Activated T-cell treated with anti-CD3 and anti-CD28 coated beads, Interleukin-2, amount 50 U/mL, for 48 hours (primary cell): ENCODE measurements at regions not wholly inside any gene's neighbourhood (a gene's known extent, or its start where the extent isn't known, plus 50 kb on each side); places are given as distances from the start of the nearest gene placed in this dataset.
"Not testable (repeated sequence)": the region's sequence is repeated elsewhere in the genome, so short reads cannot be mapped to it uniquely, and the experiment has no call there.

Experiments
- DNase-seq, 2 experiments: peaks; one replicate each; pipeline ENCODE4 v3.0.0-alpha.2; 2020

DNA sequence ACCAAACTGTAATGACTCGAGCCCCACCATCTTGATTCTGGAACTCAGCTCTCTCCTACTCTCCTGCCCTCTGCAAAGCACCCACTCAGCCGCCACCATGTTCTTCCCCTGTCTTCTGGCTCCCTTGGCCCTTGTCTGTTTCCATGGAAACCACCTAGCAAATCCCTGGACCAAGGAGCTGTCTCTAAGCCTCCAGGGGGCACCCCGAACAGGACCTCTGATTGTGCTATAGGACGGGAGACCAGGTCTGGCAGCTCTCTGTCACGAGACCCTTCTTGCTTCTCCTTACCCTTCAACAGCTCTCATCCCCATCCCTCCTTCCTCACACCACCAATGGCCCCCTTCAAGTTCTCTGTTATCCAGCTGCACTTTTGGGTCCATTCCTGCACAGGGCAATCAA lies 277.7 kb upstream of the ZNF507 start:
- no peak for DNase-seq

DNA sequence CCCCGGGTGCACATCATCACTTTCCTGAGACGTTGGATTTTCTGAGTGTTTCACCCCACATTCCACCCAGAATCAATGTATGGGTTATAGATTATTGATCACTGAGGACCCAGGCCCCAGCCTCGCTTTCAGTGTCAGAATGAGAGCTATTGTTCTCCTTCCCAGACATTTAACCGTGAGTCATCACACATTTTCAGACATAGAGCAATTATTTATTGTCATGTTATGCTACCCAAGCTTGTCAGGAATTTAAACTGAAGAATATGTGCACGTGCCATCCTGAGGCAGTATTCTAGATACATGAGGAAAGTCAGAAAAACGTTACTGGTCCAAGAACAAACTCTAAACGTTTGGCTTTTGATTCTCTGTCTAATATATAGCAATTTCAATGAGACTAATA lies 276.6 kb upstream of the ZNF507 start:
- no peak for DNase-seq

DNA sequence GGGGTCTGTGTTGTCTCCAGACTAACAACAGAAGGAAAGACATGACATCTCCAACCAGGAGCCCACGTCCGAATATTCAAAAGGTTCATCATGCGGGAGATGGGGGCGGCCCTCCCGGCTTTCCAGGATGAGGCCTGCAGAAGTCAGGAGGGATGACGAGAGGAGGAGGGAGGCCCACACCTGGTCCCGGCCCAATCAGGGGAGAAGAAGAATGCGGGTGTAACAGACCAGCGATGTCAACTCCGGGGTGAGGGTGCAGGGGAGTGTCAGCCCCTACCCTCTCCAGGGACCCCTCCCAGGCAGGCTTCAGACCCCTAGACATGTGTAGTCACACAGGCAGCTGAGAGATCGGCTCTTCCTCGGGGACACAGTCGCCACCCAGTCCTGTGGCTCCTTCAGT lies 275.3 kb upstream of the ZNF507 start:
- no peak for DNase-seq

DNA sequence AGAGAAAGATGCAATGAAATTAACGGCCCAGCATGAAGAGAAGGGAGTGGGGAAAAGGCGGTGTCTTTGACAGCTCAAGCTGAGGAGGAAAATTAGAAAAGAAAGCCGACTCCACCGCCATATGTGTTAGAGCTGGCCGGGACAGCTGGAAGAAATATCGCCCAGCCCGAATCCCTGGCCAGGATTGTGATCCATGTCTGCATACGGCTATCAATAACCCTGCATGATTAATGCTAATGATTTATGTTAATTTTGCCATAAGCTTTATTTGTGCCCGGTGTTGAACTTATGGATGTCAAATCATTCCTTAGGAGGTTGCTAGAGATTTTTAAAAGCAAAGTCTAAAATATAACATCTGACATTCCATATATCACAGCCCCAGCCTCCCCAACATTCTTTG lies 263.4 kb upstream of the ZNF507 start:
- DNase-seq = no peak

DNA sequence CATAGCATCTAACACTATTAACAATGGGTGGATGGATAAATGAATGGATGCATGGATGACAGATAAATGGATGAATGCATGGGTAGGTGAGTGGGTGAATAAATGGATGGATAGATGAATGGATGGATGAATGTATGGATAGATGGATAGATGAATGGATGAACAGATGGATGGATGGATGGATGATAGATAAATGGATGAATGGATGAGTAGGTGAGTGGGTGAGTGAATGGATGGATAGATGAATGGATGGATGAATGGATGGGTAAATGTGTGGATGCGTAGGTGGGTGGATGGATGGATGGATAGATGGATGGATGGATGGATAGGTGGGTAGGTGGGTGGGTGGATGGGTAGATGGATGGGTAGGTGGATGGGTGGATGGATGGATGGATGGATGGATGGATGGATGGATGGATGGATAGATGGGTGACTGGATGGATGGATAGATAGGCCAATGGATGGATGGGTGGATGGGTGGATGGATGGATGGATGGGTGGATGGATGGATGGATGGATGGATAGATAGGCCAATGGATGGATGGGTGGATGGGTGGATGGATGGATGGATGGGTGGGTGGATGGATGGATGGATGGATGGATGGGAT lies 260.6 kb upstream of the ZNF507 start:
- DNase-seq = not testable (repeated sequence)

DNA sequence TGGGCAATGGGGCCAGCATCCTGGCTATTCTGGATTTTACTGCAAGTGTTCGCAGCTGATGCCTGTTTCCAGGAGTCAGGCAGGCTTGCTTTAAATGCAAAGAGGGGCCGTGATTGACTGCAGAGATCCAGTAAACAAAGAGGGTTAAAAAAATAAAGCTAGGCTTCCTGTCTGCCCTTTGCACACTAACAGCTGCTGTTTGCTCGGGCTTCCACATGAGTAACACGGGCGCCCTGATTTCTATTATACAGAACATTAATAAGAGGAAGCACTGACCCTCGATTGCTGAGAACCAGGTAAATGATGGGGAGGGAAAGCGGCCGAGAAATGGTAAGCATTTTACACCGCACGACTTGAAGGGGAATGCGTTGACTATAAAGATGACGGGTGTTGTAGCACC lies 254.2 kb upstream of the ZNF507 start:
- DNase-seq = no peak

DNA sequence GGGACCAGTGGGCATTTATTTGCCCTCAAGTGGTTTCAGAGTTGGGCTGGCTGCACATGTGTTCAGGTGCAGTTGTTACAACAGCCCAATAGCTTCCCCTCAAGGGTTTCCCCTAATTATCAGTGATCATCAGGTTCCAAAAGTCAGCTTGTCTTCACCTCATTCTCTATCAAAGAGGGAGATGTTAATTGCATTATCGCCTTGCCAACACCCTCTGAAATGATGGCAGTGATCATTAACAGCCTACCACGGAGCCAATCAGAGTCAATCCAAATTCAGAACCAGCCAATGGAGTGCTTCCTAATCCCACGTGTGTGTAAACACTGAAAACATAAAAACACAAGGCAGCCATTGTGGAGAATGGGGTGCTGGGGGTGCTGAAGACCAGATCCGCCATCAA lies 248.4 kb upstream of the ZNF507 start:
- DNase-seq = no peak

DNA sequence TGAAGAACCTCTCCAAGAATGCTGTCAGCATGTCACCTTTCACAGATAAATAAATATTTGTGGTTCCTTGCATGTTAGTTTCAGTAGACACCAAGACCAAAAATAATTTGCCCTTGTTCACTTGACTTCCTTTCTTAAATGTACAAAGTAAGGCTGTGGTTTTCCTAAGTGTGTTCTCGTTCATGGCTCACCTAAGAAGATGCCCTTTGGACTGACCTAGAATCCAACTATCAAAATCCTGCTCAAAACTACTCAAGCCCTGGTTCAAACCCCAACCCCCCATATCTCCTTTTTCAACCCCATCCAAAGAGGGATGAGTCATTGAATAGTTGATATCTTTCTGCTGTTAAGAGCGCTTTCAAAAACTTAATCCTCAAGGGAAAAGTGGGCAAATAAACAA lies 247.8 kb upstream of the ZNF507 start:
- no peak for DNase-seq

DNA sequence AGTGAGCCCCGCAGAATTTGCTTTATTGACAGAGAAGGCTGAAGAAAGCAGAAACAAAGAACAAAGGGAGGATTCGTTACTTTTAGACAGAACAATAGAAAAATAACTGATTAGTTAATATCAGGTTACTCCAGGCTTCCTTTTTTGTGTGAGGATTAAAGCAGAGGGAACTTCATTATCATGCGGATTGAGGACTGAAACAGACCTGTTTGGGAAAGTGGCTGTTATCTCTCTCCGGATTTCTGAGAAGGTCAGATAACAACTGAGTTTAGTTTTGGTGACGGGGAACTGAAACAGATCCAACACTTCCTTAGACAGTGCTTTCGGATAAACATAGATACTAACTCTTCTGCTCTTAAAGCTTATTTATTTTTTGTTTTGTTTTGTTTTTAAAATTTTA lies 246.4 kb upstream of the ZNF507 start:
- no peak for DNase-seq

DNA sequence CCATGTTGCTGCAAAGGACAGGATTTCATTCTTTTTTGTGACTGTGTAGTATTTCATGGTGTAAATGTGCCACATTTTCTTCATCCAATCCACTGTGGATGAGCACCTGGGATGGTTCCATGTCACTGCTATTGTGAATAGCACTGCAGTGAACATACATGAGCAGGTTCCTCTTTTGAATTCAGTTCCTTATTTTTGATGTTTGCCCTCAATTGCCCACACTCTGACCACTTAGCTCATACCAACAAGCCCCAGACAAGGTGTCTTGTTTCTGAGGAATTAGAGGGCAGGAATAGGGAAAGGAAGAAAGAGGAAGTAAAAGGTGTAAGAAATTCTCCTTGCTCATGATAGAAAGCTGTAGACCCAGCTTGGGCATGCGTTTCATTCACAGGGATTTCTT lies 244.2 kb upstream of the ZNF507 start:
- DNase-seq = no peak

DNA sequence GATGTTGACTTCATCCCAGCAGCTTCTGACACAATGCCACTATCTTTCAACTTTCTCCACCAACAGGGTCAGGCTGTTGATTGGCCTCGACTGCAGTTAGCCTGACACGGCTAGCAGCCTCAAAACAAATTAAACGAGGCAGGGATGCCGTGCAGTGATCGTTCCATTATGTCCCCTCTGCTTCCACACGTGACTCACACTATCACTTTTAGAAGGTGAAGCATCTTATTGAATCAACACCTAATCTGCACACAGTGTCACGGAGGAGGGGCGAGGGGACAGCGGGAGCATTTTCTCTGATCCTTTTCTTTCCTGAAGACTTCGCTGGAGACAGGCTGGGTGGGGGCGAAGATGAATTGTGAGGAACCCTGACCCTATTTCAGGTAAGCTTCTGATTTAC lies 241.9 kb upstream of the ZNF507 start:
- no peak for DNase-seq

DNA sequence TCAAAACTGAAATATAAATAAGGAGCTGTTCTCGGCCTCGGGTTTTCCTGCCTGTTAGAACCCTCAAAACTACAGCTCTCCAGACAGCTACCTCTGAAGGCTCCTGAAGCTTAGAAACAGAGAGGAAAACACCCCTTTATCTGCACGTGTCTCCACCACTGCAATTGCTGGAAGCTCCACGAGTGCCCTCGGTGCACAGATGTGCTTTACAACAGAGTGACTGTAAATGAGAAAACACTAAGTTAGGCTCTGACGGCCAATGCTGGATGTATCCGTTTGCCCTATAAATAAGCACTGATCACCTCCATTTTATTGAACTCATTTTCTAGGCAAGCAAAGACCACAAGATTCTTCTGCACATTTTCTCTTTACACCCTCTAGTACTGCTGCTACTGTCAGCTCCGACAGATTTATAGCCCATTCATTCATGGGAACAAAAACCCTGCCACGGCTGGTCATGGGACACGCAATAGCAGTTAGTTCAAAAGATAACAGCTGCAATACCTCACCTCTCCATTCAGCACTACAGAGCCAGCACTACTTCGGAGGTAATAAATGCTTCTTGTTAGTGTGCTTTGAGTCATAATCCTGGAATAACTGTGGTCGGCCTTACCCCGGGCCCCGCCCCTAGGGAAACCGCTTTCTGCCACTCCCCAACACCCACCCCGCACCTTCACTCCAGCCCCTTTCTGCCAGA lies 241.1 kb upstream of the ZNF507 start:
- no peak for DNase-seq

DNA sequence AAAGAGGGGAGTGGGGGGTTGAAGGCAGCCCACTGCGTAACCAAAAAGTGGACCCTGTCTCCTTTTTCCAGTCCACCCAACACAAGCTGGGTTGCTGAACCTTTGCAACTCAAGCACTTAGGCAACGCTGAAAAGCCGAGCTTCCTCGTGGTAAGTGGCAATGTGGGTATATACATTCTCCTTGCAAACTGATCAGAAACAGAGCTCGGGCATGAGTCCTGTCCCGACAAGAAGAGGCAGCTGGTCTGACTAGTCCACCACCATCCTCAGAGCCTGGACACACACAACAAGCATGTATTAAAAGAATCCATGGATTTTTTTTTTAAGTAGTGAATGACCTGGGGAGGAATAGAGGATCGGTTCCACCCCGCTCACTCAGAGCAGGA lies 240.6 kb upstream of the ZNF507 start:
- DNase-seq = no peak

DNA sequence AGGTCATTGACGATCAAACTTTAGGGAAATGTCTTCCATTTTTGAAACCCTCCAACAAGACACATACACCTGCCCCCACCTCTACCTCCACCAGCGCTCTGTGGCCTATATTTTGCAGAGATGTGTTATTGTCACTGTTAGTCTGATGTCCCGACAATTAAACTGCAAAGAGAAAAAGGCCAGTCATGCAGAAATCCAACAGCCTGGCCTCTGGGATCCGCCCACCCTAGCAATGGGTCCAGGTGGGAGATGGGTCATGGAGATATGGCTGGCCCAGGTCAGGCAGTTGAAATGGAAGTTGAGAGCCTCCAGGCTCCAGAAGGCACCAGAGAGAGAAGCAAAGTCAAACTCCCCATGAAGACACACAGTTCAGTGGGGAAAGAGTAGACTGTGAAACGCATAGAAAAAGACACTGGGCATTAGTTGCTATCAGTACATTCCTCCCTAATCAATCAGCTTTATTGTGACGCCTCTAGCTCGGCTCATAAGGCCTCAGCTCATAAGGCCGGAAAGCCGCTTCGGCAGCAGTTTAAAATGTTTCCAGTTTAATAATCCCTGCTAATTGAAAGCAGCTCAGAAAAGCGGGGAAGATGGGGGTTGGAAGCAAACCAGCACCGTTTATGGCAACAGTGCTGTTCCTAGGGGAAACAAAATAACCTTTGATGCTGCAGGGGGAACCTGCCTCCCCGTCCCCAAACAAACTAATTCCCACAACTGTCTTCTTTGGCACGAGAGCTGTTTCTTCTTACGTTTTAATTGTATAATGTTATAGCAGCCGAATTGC lies 239.7 kb upstream of the ZNF507 start:
- DNase-seq = no peak

DNA sequence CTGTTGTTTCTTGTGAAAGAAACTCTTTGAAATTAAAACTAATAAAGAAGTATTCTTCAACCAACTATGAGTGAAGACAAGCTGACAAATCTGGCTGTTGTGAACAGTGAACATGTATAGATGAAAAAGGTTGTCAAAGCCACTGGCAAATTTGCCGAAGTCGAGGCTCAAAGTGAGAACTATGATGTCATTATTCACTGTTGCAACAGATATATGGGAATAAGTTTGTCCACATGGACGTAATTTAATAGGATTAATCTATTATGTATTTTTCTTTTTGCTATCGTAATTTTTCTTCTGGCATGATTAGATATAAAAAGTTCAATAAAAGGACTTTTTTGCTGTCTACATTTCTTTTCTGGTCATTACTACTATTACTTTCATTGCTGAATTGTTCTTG lies 223.2 kb upstream of the ZNF507 start:
- no peak for DNase-seq

DNA sequence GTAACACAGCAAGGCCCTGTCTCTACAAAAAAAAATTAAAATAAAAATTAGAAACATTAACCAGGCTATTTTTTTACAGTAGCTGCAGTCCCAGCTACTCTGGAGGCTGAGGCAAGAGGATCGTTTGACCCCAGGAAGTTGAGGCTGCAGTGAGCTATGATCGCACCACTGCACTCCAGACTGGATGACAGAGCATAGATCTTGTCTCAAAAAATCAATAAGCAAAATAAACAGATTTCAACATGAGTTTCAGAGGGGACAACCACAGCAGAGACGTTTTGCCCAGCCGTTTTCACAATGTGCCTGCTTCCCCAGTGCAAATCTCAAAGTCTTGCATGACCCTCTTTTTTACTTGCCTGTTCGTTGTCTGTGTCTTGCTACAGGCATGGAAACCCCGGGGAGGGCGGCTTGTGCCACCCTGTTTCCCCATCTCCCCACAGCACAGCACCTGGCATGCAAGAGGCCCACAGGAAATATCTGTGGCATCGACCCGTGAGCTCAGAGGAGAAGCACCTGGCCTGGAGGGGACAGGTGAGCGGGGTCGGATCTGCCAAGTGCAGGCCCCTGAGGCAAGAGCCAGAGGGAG lies 222.0 kb upstream of the ZNF507 start:
- no peak for DNase-seq

DNA sequence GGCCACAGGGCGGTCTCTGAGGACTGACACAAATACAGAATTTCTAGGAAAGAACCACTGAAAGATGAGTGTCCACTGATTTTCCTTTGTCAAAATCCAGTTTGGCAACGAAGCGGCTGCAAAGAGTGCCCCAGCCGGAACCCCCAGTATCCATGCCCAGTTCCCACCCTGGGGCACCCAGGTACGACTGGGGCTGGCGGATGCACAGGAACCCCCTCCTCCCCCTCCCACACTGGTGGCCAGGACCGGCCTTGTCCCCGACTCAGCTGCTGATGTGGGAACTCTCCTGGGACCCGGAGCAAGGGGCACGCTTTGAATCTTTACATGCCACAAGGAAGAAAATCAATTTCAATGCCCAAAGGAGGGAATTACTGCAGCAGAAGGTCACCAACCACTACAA lies 220.8 kb upstream of the ZNF507 start:
- DNase-seq = no peak

DNA sequence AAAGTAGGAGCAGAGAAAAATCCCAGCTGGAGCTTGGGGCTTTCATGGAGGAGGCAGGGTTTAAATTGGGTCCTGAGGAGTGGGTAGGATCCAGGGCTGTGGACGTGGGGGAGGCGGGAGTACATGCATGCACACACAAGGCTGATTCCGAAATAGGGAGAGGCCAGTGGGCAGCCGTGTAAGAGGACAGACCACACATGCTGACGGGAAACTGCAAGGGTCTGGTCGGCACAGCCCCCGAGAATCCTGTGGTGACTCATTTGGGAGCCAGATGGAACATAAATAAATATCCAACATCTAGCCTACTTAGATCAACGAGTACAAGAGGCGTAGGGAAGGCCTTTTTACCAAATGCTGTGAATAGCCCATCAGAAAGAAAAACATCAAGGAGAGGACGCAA lies 216.3 kb upstream of the ZNF507 start:
- DNase-seq = no peak

DNA sequence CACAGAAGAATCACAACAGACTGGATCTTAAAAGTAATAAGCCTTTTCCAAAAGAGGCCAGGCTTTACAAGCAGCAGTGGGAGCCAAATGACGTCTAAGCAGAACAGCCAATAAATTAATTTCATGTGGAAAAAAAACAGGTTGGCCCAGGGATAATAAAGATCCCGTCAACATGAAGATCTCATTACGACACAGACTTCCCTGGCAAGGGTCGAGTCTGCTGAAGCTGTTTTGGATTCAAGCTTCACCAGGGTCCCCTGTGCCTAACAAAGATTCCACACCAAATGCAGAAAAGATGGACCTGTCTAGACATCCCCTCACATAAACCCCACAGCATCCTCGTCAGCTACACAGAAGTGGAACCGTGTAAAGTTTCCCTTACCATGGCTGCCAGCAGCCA lies 215.1 kb upstream of the ZNF507 start:
- no peak for DNase-seq

DNA sequence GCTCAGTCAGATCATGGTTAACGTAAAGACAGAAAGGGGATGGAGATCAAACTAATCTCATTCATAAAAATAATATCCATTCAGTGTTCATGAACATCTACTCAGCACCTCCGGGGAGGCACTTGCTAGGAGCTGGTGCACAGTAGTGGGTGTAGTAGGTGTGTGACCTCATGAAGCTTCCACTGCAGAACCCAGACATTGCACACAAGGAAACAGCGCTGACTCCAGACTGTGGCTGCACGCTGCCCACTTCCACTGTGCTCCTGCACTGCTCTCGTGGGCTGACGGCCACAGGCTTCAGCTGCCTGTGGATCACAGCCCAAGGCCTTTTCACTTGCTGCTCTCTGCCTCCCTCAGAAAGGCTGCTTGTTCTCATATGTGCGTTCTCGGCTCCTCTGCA lies 214.4 kb upstream of the ZNF507 start:
- no peak for DNase-seq

DNA sequence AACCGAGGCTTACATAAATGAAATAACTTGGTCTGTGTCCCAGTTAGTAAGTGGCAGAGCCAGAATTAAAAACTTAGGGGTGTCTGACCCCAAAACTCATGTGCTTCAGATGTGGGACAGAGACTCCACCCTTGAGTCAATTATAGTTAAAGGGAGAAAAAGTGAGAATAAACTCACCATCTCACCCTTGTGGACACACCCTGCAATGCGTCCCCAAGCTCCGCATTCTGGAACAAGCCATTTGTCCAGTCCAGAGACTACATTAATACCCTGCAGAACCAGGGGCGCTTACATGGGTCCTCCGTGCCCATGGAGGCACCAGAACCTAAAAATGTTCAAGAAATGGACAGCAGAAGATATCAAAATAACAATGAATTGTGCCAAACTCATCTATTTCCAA lies 207.0 kb upstream of the ZNF507 start:
- DNase-seq = no peak

DNA sequence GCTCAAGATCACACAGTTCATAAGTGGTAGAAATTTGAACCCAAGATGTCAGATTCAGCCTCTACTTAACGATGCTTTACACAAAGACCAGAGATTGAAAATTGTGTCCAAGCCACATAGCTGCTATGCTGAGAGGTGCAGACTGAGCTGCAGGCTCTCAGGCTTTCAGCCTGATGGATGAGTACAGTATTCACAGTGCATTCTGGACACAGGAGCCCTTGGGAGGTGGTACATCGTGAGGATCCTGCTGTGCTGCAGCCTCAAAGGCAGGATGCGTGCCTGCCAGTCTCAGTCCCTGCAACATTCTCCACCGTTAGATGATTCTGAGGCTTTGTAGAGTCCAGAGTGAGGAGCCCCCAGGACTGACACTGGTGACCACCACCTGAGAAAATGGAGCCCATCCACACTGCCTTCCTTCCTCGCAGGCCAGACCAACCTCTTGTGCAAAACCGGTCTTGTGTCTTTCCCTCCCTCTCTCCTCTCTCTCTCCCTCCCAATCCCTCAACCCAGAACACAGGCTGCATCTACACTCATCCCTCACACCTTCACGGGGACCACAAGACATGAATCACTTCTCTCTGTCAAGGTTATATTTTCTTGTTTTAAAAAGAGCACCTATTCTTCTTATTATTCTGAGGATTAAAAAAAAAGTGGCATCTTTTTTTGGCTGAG lies 203.4 kb upstream of the ZNF507 start:
- no peak for DNase-seq

DNA sequence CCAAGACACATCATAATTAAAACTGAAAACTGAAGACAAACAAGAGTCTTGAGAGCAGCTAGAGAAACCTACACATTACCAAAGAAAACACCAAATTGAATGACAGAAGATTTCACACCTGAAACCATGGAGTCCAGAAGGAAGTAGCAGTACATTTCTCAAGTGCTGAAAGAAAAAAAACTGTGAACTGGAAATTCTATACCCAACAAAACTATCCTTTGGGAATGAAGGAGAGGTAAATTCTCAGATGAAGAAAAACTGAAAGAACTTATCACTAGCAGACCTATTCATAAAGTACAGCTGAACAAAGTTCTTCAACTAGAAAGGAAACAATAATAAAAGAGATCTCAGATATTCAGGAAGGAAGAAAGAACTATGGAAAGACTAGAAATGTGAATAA lies 198.7 kb upstream of the ZNF507 start:
- DNase-seq = no peak

DNA sequence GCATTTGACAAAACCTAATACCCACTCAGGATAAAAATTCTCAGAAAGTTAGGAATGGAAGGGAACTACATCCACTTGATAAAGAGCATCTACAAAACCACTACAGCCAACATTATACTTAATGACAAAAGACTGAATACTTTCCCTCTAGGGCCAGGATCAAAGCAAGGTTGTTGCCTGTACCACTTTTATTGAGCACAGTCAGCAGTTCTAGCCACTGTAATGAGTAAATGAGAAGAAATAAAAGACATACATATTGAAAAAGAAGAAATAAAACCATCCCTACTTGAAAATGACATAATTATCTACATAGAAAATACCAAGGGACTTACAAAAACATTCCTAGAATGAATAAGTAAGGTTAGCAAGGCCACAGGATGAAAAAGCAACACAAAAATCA lies 194.8 kb upstream of the ZNF507 start:
- DNase-seq = no peak
